GM23338 (cell line): ENCODE measurements at regions not wholly inside any gene's neighbourhood (a gene's known extent, or its start where the extent isn't known, plus 50 kb on each side); places are given as distances from the start of the nearest gene placed in this dataset.

ENCODE experiments used
- ATAC-seq: fragments of 200-7000 bp; cut with Tn5 transposase; 3 replicates; pipeline ENCODE4 v1.9.1; 2020
- DNase-seq: peaks from one replicate; pipeline ENCODE4 v3.0.0-alpha.2; 2015; ENCODE audit warnings: low spot score
- H2AFZ ChIP-seq: fragments of 200-600 bp; sonication (generic); 2 replicates; pipeline ENCODE4 v1.8.0; 2016; ENCODE audit warnings: antibody characterized with exemption, mild to moderate bottlenecking, moderate library complexity
- H3F3A ChIP-seq: fragments of 200-600 bp; sonication (generic); replicated peaks from 2 replicates; pipeline ENCODE4 v1.8.0; 2017; ENCODE audit warnings: antibody characterized with exemption, mixed run types, low read depth
- H3K27ac ChIP-seq: fragments of 200-600 bp; sonication (generic); 2 replicates; pipeline ENCODE4 v1.6.1; 2016; ENCODE audit warnings: low read depth
- H3K27me3 ChIP-seq: fragments of 200-600 bp; sonication (generic); 2 replicates; pipeline ENCODE4 v1.8.0; 2016; ENCODE audit warnings: mild to moderate bottlenecking, mixed run types, moderate library complexity; ENCODE audit not compliant: insufficient read depth
- H3K36me3 ChIP-seq: fragments of 200-600 bp; sonication (generic); 2 replicates; pipeline ENCODE4 v1.8.0; 2016; ENCODE audit warnings: mild to moderate bottlenecking; ENCODE audit not compliant: insufficient read depth
- H3K4me1 ChIP-seq: fragments of 200-600 bp; sonication (generic); 2 replicates; pipeline ENCODE4 v1.8.0; 2016; ENCODE audit warnings: mild to moderate bottlenecking, moderate library complexity; ENCODE audit not compliant: insufficient read depth
- H3K4me2 ChIP-seq: fragments of 200-600 bp; sonication (generic); 2 replicates; pipeline ENCODE4 v1.7.1; 2017; ENCODE audit warnings: mixed run types
- H3K4me3 ChIP-seq: fragments of 200-600 bp; sonication (generic); 2 replicates; pipeline ENCODE4 v1.6.1; 2016; ENCODE audit warnings: mixed run types
- H3K79me2 ChIP-seq: fragments of 200-600 bp; sonication (generic); replicated peaks from 2 replicates; pipeline ENCODE4 v1.8.0; 2017; ENCODE audit warnings: mild to moderate bottlenecking; ENCODE audit not compliant: insufficient read depth
- H3K9me2 ChIP-seq: fragments of 200-600 bp; sonication (generic); 2 replicates; pipeline ENCODE4 v1.8.0; 2017; ENCODE audit not compliant: insufficient read depth
- H4K20me1 ChIP-seq: fragments of 200-600 bp; sonication (generic); replicated peaks from 2 replicates; pipeline ENCODE4 v1.8.0; 2017; ENCODE audit warnings: mild to moderate bottlenecking; ENCODE audit not compliant: insufficient read depth
- H3K27ac Mint-ChIP-seq: 2 replicates; pipeline ENCODE4 v1.8.0; 2020; ENCODE audit warnings: inconsistent platforms, mild to moderate bottlenecking, moderate library complexity, mixed read lengths
- H3K27me3 Mint-ChIP-seq: 3 replicates; pipeline ENCODE4 v1.8.0; 2022; ENCODE audit warnings: low read depth, mild to moderate bottlenecking, moderate library complexity, mixed read lengths, inconsistent platforms; ENCODE audit not compliant: insufficient read depth, poor library complexity
- H3K36me3 Mint-ChIP-seq: 3 replicates; pipeline ENCODE4 v1.8.0; 2021; ENCODE audit warnings: low read depth, mild to moderate bottlenecking, inconsistent platforms, moderate library complexity, mixed read lengths
- H3K4me1 Mint-ChIP-seq: 3 replicates; pipeline ENCODE4 v1.8.0; 2020; ENCODE audit warnings: mild to moderate bottlenecking, inconsistent platforms, mixed read lengths
- H3K4me3 Mint-ChIP-seq: 3 replicates; pipeline ENCODE4 v1.8.0; 2021; ENCODE audit warnings: moderate library complexity, mild to moderate bottlenecking, inconsistent platforms, mixed read lengths
- H3K9me3 Mint-ChIP-seq: 3 replicates; pipeline ENCODE4 v1.8.0; 2020; ENCODE audit warnings: moderate library complexity, mild to moderate bottlenecking, inconsistent platforms, mixed read lengths
- CREB1 ChIP-seq: fragments of 250-450 bp; sonication (Bioruptor Pico); IDR thresholded peaks from 2 replicates; pipeline ENCODE4 v1.5.0; 2020; ENCODE audit warnings: low read depth, mild to moderate bottlenecking, moderate library complexity
- EZH2 ChIP-seq: fragments of 200-600 bp; sonication (generic); IDR thresholded peaks from one replicate; pipeline ENCODE4 v1.8.0; 2017; ENCODE audit warnings: antibody characterized with exemption, mild to moderate bottlenecking, low read depth; ENCODE audit not compliant: unreplicated experiment
- EZH2phosphoT487 ChIP-seq: fragments of 200-600 bp; sonication (generic); IDR thresholded peaks from one replicate; pipeline ENCODE4 v1.8.1; 2018; ENCODE audit warnings: antibody characterized with exemption; ENCODE audit not compliant: unreplicated experiment
- JUNB ChIP-seq: IDR thresholded peaks from one replicate; pipeline ENCODE4 v1.6.1; 2016; ENCODE audit warnings: antibody characterized with exemption; ENCODE audit not compliant: unreplicated experiment
- NANOG ChIP-seq: IDR thresholded peaks from 2 replicates; pipeline ENCODE4 v1.6.1; 2016; ENCODE audit warnings: antibody characterized with exemption, borderline replicate concordance
- POLR2AphosphoS5 ChIP-seq: IDR thresholded peaks from 2 replicates; pipeline ENCODE4 v1.6.1; 2016; ENCODE audit warnings: antibody characterized with exemption, low read depth
- STAT1 ChIP-seq: IDR thresholded peaks from one replicate; pipeline ENCODE4 v1.6.1; 2016; ENCODE audit warnings: antibody characterized with exemption; ENCODE audit not compliant: unreplicated experiment
- ZNF114 ChIP-seq: fragments of 250-450 bp; sonication (Bioruptor Pico); IDR thresholded peaks from 2 replicates; pipeline ENCODE4 v1.5.0; 2020; ENCODE audit warnings: mild to moderate bottlenecking, moderate library complexity
- ZNF331 ChIP-seq: fragments of 250-450 bp; sonication (Bioruptor Pico); IDR thresholded peaks from 2 replicates; pipeline ENCODE4 v1.5.0; 2020; ENCODE audit warnings: low read depth, mild to moderate bottlenecking, moderate library complexity
- TF ChIP-seq, protein P1 (sequence below): IDR thresholded peaks from one replicate; pipeline ENCODE4 v1.6.1; 2018; ENCODE audit warnings: antibody characterized with exemption; ENCODE audit not compliant: unreplicated experiment
- TF ChIP-seq, protein P2 (sequence below), 2 experiments: fragments of 200-600 bp in 1 of 2; sonication (generic) in 1 of 2; conservative IDR thresholded peaks; 2 replicates each; pipeline versions ENCODE4 v1.5.1 to v1.6.1; 2016 to 2017; ENCODE audit warnings: antibody characterized with exemption in 2 of 2, low read depth in 2 of 2, mild to moderate bottlenecking in 2 of 2, moderate library complexity in 1 of 2
- TF ChIP-seq, protein P3 (sequence below): IDR thresholded peaks from 2 replicates; pipeline ENCODE4 v1.6.1; 2016; ENCODE audit warnings: antibody characterized with exemption
- TF ChIP-seq, protein P4 (sequence below): fragments of 250-450 bp; sonication (Bioruptor Pico); IDR thresholded peaks from 2 replicates; pipeline ENCODE4 v1.5.0; 2020; ENCODE audit warnings: mild to moderate bottlenecking, moderate library complexity

DNA sequence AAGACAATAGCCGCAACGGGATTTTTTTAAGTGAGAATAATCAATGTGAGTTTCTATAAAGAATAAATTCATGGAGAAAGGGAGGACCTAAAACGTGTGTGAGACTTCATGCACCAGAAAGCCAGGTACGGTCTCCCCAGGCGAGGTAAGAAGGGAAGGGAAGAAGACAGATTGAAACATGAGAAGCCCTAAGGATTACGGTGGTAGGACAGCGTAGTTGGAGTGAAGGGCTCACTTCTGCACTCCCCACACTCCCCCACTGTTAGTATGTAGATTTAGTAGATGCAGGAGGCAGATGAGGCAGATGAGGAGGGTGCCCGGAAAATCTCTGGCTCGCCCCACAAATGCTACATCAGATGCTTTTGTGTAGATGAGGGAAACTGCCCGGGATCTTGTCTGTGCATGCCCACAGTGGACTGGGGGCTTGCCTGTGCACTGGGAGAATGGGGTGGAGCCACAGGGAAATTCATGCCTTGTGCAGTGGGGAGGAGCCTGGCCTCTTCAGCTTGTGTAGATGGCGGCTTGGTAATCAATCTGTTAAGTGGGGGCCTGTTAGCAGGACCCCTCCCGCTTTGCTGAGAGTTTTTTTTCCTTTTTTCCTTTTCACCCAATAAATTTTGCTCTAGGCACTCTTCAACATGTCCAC, 1544.5 kb upstream of the TENM3 start (continued):
- TF ChIP-seq STAT1 (no peak), EZH2 (no peak)

DNA sequence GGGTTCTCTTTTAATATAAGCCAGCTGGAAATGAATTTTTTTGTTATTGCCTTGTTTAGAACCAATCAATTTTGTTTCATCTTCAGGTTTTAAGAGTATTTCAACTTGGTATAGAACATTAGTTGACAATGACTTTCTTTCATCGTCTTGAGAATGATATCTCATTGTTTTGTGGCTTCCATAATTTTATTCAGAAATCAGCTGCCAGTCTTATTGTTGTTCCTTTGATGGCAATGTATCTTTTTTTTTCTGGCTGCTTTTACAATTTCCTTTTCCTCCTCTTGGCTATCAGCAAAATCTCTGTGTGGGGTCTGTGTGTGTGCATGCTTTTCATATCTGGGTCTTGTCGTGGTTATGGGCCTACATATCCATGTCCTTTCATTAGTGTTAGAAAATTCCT, 1536.4 kb upstream of the TENM3 start:
- Mint-ChIP-seq H3K4me3 (no peak overlapping the region), H3K27me3 (peaks cover 3% of the 10 kb centered on the region), H3K36me3 (peaks cover 19% of the 10 kb centered on the region), H3K9me3 (peaks cover 22% of the 10 kb centered on the region), H3K4me1 (no peaks in the 10 kb centered on the region), H3K27ac (no peak overlapping the region)
- Histone ChIP-seq H3F3A (no peaks in the 10 kb centered on the region), H3K4me1 (no peaks in the 10 kb centered on the region), H3K4me2 (no peak overlapping the region), H3K36me3 (no peaks in the 10 kb centered on the region; the same call in 1 of the 2 replicates), H4K20me1 (no peaks in the 10 kb centered on the region), H3K9me2 (no peaks in the 10 kb centered on the region), H2AFZ (no peak overlapping the region), H3K79me2 (no peaks in the 10 kb centered on the region), H3K27ac (no peak overlapping the region), H3K27me3 (no peaks in the 10 kb centered on the region), H3K4me3 (no peak overlapping the region)
- ATAC-seq: no peak
- DNase-seq: no peak
- TF ChIP-seq, protein P1, sequence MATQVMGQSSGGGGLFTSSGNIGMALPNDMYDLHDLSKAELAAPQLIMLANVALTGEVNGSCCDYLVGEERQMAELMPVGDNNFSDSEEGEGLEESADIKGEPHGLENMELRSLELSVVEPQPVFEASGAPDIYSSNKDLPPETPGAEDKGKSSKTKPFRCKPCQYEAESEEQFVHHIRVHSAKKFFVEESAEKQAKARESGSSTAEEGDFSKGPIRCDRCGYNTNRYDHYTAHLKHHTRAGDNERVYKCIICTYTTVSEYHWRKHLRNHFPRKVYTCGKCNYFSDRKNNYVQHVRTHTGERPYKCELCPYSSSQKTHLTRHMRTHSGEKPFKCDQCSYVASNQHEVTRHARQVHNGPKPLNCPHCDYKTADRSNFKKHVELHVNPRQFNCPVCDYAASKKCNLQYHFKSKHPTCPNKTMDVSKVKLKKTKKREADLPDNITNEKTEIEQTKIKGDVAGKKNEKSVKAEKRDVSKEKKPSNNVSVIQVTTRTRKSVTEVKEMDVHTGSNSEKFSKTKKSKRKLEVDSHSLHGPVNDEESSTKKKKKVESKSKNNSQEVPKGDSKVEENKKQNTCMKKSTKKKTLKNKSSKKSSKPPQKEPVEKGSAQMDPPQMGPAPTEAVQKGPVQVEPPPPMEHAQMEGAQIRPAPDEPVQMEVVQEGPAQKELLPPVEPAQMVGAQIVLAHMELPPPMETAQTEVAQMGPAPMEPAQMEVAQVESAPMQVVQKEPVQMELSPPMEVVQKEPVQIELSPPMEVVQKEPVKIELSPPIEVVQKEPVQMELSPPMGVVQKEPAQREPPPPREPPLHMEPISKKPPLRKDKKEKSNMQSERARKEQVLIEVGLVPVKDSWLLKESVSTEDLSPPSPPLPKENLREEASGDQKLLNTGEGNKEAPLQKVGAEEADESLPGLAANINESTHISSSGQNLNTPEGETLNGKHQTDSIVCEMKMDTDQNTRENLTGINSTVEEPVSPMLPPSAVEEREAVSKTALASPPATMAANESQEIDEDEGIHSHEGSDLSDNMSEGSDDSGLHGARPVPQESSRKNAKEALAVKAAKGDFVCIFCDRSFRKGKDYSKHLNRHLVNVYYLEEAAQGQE: no peak
- TF ChIP-seq EZH2phosphoT487 (no peak), JUNB (no peak), POLR2AphosphoS5 (no peak), STAT1 (no peak), EZH2 (no peak), ZNF331 (CRISPR knock-in tag) (no peak), ZNF114 (CRISPR knock-in tag) (no peak), CREB1 (CRISPR knock-in tag) (no peak), NANOG (no peak)
- TF ChIP-seq, protein P2, sequence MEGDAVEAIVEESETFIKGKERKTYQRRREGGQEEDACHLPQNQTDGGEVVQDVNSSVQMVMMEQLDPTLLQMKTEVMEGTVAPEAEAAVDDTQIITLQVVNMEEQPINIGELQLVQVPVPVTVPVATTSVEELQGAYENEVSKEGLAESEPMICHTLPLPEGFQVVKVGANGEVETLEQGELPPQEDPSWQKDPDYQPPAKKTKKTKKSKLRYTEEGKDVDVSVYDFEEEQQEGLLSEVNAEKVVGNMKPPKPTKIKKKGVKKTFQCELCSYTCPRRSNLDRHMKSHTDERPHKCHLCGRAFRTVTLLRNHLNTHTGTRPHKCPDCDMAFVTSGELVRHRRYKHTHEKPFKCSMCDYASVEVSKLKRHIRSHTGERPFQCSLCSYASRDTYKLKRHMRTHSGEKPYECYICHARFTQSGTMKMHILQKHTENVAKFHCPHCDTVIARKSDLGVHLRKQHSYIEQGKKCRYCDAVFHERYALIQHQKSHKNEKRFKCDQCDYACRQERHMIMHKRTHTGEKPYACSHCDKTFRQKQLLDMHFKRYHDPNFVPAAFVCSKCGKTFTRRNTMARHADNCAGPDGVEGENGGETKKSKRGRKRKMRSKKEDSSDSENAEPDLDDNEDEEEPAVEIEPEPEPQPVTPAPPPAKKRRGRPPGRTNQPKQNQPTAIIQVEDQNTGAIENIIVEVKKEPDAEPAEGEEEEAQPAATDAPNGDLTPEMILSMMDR (conservative IDR thresholded peaks at IDR 0.05; ENCODE audit: low read depth in 2 of 2): no peak
- TF ChIP-seq, protein P3, sequence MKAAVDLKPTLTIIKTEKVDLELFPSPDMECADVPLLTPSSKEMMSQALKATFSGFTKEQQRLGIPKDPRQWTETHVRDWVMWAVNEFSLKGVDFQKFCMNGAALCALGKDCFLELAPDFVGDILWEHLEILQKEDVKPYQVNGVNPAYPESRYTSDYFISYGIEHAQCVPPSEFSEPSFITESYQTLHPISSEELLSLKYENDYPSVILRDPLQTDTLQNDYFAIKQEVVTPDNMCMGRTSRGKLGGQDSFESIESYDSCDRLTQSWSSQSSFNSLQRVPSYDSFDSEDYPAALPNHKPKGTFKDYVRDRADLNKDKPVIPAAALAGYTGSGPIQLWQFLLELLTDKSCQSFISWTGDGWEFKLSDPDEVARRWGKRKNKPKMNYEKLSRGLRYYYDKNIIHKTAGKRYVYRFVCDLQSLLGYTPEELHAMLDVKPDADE: no peak
- TF ChIP-seq, protein P4, sequence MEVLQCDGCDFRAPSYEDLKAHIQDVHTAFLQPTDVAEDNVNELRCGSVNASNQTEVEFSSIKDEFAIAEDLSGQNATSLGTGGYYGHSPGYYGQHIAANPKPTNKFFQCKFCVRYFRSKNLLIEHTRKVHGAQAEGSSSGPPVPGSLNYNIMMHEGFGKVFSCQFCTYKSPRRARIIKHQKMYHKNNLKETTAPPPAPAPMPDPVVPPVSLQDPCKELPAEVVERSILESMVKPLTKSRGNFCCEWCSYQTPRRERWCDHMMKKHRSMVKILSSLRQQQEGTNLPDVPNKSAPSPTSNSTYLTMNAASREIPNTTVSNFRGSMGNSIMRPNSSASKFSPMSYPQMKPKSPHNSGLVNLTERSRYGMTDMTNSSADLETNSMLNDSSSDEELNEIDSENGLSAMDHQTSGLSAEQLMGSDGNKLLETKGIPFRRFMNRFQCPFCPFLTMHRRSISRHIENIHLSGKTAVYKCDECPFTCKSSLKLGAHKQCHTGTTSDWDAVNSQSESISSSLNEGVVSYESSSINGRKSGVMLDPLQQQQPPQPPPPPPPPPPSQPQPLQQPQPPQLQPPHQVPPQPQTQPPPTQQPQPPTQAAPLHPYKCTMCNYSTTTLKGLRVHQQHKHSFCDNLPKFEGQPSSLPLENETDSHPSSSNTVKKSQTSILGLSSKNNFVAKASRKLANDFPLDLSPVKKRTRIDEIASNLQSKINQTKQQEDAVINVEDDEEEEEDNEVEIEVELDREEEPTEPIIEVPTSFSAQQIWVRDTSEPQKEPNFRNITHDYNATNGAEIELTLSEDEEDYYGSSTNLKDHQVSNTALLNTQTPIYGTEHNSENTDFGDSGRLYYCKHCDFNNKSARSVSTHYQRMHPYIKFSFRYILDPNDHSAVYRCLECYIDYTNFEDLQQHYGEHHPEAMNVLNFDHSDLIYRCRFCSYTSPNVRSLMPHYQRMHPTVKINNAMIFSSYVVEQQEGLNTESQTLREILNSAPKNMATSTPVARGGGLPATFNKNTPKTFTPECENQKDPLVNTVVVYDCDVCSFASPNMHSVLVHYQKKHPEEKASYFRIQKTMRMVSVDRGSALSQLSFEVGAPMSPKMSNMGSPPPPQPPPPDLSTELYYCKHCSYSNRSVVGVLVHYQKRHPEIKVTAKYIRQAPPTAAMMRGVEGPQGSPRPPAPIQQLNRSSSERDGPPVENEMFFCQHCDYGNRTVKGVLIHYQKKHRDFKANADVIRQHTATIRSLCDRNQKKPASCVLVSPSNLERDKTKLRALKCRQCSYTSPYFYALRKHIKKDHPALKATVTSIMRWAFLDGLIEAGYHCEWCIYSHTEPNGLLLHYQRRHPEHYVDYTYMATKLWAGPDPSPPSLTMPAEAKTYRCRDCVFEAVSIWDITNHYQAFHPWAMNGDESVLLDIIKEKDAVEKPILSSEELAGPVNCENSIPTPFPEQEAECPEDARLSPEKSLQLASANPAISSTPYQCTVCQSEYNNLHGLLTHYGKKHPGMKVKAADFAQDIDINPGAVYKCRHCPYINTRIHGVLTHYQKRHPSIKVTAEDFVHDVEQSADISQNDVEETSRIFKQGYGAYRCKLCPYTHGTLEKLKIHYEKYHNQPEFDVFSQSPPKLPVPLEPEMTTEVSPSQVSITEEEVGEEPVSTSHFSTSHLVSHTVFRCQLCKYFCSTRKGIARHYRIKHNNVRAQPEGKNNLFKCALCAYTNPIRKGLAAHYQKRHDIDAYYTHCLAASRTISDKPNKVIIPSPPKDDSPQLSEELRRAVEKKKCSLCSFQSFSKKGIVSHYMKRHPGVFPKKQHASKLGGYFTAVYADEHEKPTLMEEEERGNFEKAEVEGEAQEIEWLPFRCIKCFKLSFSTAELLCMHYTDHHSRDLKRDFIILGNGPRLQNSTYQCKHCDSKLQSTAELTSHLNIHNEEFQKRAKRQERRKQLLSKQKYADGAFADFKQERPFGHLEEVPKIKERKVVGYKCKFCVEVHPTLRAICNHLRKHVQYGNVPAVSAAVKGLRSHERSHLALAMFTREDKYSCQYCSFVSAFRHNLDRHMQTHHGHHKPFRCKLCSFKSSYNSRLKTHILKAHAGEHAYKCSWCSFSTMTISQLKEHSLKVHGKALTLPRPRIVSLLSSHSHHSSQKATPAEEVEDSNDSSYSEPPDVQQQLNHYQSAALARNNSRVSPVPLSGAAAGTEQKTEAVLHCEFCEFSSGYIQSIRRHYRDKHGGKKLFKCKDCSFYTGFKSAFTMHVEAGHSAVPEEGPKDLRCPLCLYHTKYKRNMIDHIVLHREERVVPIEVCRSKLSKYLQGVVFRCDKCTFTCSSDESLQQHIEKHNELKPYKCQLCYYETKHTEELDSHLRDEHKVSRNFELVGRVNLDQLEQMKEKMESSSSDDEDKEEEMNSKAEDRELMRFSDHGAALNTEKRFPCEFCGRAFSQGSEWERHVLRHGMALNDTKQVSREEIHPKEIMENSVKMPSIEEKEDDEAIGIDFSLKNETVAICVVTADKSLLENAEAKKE: no peak
